ENCODE measurements at regions not wholly inside any gene's neighbourhood (a gene's known extent, or its start where the extent isn't known, plus 50 kb on each side); places are given as distances from the start of the nearest gene placed in this dataset.

DNA sequence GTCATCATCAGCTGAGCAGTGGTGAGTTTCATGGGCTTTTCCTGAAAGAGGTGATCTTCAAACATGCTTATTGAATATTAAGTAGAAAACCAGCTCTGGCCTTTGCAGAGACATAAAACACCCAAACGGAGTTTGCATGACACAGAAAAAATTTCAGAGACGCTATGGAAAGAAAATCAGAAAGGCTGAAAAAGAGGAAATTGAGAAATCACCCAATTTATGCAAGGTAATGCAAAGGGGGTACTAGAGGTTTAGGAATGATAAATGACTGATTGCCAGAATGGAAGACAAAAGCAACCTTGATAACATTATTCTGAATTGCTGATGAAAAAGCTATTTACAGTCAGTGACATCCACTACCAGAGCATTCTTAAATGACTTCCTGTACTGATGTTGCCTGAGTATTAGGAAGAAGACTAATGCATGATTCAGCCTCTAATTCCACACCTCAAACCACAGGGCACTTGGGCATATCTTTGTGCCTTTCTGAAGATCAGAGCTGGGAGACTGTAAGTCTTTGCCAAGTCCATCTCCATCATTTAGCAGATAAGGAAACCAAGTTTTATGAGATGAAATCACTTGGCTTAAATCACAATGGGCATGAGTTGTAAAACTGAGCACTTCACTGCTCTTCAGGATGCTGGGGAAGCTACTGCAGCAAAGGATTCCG lies 565.7 kb downstream of the PPARGC1A start:
- DNase-seq, result no peak

- DNase-seq, result no peak
Measured at GRCh38 chr4:23323436-23323835, 566.4 kb downstream of the PPARGC1A start.

- DNase-seq, result no peak
Measured at GRCh38 chr4:23322732-23323131, 567.1 kb downstream of the PPARGC1A start.

DNA sequence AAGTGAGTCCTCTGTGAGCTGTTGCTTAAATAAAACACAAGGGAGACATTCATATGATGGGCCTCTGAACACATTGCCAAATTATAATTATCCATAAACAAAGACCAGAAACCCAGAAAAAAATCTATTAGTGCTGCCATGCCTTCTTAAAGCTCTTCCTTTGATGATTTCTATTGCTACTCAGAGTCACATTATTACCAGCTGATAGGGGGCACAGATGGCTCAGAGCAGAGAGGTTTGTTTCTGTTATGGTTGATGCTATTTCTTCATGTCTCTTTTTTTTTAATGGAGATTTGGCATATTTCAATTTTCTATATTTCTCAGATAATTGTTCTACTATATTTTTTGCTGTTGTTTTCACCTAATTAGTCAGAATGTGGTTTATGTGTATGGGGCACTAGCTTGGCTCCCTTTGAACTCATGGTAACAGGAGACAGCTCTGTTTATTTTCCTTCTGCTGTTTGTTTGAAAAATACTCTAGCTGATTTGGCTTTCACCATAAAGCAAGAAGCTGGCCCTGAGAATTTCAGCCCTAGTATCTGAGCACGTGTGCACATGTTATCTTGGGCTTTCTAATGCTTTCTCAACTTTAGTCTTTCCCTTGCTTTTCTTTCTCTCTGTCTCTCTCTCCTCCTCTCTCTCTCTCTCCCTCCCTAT lies 568.8 kb downstream of the PPARGC1A start:
- DNase-seq, result no peak

DNA sequence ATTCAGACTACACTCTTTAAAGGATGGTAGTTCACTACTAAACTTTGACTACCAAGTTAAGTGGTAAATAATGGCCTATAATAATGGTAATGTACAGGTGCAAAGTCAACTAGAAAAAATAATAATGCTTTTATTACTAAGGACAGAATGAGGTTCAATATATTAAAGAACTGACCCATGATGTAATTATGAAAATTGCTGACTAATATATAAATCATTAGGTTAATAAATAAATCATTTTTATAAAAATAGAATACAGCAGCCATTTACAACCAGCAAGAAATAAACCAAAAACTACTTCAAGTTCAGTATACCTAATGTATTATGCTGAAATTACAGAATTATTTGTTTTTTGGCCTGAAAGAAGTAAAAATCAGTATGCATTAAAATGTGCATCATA lies 577.2 kb downstream of the PPARGC1A start:
- no peak for DNase-seq

GRCh38 chr4:23311983-23312382 lies 577.9 kb downstream of the PPARGC1A start:
- DNase-seq, result no peak

- no peak for DNase-seq
Measured at GRCh38 chr4:23305026-23305425, 584.8 kb downstream of the PPARGC1A start.

DNA sequence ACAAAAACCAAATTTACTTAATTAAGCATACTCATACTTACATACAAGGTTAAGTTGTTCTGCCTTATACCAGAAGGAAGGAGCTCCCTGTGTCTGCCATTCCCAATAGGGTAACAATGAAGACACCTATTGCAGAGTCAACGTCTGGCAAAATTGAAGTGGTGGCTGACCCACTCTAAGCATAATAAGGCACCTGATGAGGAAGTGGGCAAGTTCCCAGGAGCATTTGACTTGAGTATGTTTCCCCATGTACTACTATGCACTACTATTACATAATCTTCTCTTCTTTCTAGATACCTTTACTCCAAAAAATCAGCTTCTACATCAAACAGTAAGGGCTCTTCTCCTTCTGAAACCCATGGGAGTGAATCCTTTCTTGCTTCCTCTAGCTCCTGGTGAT lies 591.5 kb downstream of the PPARGC1A start:
- no peak for DNase-seq

DNA sequence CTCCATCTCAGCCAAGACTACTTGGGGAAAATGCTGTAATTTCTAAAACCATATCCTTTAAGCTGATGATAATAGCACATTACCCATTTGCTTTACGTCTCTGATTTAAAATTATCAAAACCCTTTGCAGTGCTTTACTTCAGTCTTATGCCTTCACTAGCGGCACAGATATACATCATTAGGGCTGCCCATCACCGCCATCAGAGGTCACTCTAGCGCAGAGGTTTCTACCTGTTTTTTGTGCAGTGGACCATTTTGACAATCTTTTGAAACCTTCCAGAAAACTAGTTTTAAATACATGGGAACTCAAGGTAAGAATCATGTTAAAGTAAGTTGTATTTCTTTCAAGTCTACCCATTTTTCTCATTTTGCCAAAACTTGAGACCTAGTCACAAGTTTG lies 592.5 kb downstream of the PPARGC1A start:
- DNase-seq, result no peak

- no peak for DNase-seq
Measured at GRCh38 chr4:23291139-23291538, 598.4 kb downstream of the GBA3 start.

- no peak for DNase-seq
Measured at GRCh38 chr4:23290656-23291055, 597.9 kb downstream of the GBA3 start.

DNA sequence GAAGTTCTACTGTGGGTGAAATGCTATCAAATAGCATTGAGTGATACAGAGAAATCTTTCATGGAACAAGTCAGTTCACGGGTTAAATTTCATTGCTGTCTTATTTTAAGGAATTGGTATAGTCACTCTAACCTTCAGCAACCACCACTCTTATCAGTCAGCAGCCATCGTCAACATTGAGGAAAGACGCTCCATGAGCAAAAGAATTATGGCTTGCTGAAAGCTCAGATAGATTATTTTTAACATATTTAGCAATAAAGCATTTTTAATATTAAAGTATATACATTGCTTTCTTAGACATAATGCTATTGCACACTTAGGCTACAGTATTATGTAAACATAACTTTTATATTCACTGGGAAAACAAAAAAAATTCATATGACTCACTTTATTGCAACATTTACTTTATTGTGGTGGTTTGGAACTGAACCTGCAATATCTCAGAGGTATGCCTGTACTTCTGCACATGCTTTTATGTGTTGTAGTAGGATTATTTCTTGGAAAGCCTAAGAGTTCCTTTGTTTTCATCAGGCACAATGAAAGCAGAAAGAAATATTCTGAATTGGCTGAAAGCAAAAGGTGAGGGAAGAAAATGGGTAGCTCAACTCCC lies 586.7 kb downstream of the GBA3 start:
- DNase-seq, result no peak

GRCh38 chr4:23278845-23279244 lies 586.1 kb downstream of the GBA3 start:
- DNase-seq, result no peak

DNA sequence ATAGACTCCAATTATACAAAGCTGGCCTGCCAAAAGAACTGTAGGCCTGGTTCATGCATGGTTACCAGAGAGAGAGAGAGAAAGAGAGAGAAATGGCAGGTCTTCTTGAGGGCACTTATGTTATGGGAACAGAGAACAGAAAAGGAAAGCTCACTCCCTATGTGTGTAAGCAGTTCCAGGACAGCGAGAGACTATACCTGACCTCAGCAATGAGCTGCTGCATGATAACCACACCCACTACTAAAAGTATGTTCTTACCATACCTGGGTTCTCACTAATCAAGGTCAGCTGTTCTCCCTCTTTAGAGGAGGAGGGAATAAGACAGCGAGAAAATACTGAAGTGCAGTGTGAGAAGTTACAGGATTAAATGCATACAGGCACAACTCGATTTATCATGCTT lies 583.3 kb downstream of the GBA3 start:
- no peak for DNase-seq

DNA sequence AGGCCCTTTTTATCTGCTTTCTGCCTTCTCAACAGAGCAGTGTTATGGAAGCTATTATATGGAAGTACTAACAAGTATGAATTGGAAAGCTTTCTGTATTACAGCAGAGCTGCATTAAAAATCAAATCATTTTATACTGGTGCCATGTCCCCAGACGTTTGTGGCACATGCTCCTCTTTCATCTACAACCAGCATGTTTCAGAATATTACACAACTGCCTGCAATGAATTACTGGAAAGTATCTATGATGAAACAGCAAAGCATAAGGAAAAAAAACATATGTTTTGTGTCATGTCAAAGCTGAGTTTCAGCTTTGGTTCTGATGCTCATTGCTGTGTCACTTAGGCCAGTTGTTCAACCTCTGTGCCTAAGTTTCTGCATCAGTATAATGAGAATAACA lies 576.8 kb downstream of the GBA3 start:
- DNase-seq, result no peak

GRCh38 chr4:23268072-23268771 lies 575.5 kb downstream of the GBA3 start:
- no peak for DNase-seq

DNA sequence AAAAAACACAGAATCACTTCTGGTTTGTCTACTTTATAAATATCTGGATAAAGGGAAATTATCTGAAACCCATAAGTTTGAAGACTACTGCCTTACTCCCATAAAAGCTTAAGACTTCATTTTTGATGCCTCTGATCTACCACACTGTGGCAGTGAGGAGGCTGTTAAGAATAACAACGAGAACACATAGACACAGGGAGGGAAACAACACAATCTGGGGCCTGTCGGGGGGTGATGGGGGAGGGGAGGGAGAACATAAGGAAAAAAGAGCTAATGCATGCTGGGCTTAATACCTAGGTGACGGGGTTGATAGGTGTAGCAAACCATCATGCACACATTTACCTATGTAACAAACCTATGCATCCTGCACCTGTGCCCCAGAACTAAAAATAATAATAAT lies 573.7 kb downstream of the GBA3 start:
- DNase-seq, result no peak

DNA sequence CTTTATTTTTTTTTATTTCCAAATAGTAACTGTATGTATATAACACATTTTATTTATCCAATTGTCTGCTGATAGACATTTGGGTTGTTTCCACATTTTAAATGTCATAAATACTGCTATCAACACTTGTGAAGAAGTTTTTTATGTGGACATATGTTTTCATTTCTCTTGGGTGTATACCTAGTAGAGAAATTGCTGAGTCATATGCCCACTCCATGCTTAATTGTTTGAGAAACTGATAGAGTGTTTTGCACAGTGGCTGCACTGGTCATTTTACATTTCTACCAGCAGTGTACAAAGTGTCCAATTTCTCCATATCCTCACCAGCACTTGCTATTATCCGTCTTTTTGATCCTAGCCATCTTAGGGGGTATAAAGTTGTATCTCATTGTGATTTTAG lies 567.8 kb downstream of the GBA3 start:
- no peak for DNase-seq

- DNase-seq, result no peak
Measured at GRCh38 chr4:23245203-23245832, 552.6 kb downstream of the GBA3 start.

GRCh38 chr4:23242962-23243361 lies 550.2 kb downstream of the GBA3 start:
- DNase-seq, result no peak

DNA sequence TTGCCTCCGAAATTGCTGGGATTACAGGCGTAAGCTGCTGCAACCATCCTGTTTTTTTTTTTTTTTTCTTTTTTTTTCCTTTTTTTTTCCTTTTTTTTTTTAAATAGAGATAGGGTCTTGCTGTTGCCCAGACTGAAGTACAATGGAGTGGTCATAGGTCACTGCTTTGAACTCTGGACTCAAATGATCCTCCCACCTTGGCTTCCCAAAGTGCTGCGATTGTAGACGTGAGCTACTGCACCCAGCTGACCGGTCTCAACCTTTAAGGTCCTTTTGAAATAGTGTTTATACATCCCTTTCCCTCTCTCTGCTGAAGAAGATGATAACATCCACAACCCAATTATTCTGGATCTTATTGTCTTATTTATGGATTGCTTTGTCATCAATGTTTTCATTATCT lies 548.7 kb downstream of the GBA3 start:
- no peak for DNase-seq

GRCh38 chr4:23238848-23239247 lies 546.1 kb downstream of the GBA3 start:
- DNase-seq, result no peak

DNA sequence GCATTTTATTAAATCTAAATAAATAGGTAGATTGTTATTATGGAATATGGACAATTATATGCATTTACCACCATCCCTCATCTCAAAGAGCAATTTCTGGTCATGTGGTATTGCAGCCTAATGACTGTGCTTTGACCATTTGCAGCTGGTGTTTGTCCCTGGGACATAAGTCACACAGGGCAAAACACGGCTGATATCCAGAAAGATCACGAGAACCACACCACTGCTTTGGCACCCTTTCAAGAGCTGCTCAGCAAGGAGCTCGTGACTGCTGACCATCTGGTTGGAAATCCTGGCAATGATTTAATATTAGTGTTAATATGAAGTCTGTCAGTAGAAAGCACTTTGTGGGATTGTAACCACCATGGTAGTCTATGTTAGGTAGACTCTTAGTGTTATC lies 545.0 kb downstream of the GBA3 start:
- DNase-seq, result no peak
